K562 (cell line): ENCODE measurements at regions not wholly inside any gene's neighbourhood (a gene's known extent, or its start where the extent isn't known, plus 50 kb on each side); places are given as distances from the start of the nearest gene placed in this dataset.

Experiments used
- ELF4 ChIP-seq: fragments of 450-650 bp; formaldehyde crosslinking; IDR thresholded peaks from 2 replicates; pipeline ENCODE4 v1.4.0; 2022; ENCODE audit warnings: missing genetic modification characterization
- MED1 ChIP-seq: sonication (generic); formaldehyde crosslinking; IDR thresholded peaks from 2 replicates; pipeline ENCODE4 v1.8.1; 2023; ENCODE audit warnings: missing genetic modification reagents, borderline replicate concordance
- NFIC ChIP-seq: fragments of 450-650 bp; IDR thresholded peaks from 2 replicates; pipeline ENCODE4 v1.6.1; 2017; ENCODE audit warnings: mild to moderate bottlenecking, inconsistent platforms
- POLR2A ChIP-seq: fragments of 450-650 bp; conservative IDR thresholded peaks from 2 replicates; pipeline ENCODE4 v1.6.1; 2016
- RBM39 ChIP-seq: fragments of 200-400 bp; formaldehyde crosslinking; optimal IDR thresholded peaks from 2 replicates; pipeline ENCODE3; 2018; ENCODE audit warnings: low read depth, low read length
- TRIM24 ChIP-seq, 2 experiments: fragments of 450-650 bp; IDR thresholded peaks; 2 replicates each; pipeline ENCODE4 v1.6.1; 2016
- ZNF75A ChIP-seq: fragments of 450-650 bp; formaldehyde crosslinking; IDR thresholded peaks from 2 replicates; pipeline ENCODE4 v1.4.0; 2020; ENCODE audit warnings: mild to moderate bottlenecking

DNA sequence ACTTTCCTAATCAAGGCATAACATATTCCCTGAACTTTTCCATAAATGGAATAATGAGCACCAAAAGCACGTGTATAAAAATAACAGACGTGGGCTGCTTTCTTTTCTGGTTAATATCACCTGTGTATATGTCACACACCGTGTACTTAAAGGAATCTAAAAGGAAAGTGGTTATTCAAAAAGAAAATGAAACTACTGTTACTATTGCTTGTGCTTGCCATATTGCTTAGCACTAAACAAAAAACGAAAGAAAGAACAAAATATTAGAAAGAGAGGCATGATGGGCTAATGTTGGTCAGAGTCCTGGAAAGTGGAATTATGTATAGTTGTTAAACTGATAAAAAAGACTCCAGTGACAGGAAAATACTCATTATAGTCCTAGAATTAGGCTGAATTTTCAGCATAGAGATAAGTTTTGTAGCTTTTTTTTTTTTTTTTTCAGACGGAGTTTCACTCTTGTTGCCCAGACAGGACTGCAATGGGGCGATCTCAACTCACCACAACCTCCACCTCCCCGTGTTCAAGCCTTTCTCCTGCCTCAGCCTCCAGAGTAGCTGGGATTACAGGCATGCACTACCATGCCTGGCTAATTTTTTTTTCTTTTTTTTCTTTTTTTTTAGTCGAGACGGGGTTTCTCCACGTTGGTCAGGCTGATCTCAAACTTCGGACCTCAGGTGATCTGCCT lies 123.2 kb downstream of the PABPC4L start:
- no peak for TF ChIP-seq POLR2A
- no peak for TF ChIP-seq NFIC
- TF ChIP-seq TRIM24 (IDR thresholded peaks at IDR 0.05) = no peak
- no peak for TF ChIP-seq ELF4 (CRISPR knock-in tag)
- no peak for TF ChIP-seq ZNF75A (CRISPR knock-in tag)
- TF ChIP-seq RBM39 = no peak
- no peak for TF ChIP-seq MED1
